UCSD-AML1 (cell line): ENCODE measurements at regions not wholly inside any gene's neighbourhood (a gene's known extent, or its start where the extent isn't known, plus 50 kb on each side); places are given as distances from the start of the nearest gene placed in this dataset.

Experiments used
- DNase-seq: peaks from one replicate; lab custom pipeline; 2025; ENCODE audit not compliant: unreplicated experiment; lab: John Stamatoyannopoulos, UW

DNA sequence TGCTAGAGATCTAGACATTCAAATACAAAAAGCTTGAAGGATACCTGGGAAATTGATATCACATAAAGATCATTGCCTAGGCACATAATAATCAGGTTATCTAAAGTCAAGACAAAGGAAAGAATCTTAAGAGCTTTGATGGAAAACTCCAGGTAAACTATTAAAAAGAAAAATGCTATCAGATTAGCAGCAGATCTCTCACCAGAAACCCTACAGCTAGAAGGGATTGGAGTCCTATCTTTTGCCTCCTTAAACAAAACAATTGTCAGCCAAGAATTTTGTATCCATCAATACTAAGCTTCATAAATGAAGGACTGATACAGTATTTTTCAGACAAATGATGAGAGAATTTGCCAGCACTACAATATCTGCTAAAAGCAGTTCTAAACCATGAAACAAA, 682.4 kb upstream of the ATXN8OS start:
- no peak for DNase-seq

DNA sequence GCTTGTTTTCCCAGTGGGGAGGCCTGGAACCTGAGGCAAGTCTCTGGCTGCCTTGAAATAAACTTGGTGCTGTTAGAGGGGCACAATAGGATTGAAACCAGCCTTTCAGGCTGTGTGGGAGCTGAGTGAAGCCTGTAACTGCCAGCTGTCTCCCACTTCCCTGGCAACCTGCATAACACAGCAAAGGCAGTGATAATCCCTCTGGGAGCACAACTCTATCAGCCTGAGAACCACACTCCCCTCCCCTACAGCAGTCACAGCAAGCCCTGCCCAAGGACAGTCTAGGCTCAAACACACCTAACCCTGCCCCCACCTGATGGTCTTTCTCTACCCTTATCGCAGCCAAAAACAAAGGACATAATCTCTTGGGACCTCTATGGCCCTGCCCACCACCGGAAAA, 683.8 kb upstream of the ATXN8OS start:
- DNase-seq, result no peak

DNA sequence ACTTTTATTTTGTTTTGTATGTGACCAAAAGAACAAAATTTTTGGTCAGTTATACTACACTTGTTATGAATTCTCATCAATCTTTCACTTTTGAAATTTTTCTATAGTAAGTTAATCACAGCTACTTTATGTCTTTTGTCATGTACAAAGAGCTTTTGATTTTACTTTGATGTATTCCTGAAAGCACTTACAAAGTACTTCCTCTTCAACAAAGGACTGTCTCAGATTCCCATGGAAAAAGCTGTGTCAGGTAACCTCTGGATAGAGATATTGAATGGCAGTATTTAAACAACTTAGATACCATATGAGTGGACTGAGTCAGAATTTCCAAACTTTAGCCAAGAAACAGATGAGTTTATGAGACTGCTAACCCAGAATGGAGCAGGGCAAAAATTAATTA, 689.3 kb upstream of the ATXN8OS start:
- no peak for DNase-seq

DNA sequence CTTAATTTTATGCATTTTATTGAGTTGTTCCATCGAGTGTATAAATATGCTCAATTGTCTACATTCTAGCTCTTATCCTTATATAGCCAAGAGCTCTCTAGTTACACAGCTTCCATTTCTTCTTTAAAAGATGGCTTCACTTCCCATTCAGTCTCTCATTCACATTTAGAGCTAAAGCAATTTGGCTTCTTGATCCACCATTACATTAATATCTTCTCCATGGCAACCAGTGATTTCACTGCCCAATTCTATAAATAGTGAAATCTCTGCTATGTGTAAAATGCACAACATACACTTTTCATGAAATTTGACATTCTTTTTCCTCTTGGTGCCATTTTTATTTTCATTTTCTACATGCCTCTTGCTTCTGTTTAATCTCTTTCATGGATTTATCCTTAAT, 696.9 kb upstream of the ATXN8OS start:
- DNase-seq, result no peak

DNA sequence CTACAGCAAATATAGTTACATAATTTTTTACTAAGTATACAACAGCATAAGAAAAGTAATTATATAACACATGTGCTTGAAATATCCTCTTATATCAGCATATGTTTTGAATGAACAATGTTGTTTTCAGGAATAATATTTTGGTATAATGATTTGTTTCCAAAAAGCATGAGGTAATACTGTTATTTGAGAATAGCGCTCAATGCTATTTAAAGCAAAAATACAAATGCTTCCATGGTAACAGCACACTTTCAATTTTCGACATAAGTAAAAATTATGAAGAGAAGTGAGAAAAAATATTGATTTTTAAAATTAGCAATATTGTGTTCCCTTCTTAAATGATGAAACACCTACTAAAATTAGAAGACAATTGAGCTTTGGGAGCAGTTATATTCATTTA, 715.9 kb upstream of the ATXN8OS start:
- DNase-seq, result no peak

DNA sequence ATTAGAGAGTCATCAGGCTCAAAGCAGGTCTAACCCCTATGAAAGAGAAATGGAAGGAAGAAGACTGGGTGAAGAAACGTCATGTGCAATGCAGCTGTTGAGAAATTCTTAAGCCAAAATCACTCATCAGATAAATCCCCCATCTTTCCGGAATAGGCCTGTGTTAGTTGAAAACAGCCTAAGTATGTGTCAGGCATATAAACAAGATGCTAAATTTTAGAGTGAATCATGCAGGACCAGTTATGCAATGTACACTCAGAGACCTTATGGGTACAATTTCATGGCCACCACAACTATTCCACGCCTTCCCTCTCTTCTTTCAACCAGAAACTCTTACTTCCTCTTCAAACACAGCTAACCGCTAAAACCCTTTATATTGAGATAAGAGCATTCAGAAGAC, 717.7 kb upstream of the ATXN8OS start:
- DNase-seq, result no peak

DNA sequence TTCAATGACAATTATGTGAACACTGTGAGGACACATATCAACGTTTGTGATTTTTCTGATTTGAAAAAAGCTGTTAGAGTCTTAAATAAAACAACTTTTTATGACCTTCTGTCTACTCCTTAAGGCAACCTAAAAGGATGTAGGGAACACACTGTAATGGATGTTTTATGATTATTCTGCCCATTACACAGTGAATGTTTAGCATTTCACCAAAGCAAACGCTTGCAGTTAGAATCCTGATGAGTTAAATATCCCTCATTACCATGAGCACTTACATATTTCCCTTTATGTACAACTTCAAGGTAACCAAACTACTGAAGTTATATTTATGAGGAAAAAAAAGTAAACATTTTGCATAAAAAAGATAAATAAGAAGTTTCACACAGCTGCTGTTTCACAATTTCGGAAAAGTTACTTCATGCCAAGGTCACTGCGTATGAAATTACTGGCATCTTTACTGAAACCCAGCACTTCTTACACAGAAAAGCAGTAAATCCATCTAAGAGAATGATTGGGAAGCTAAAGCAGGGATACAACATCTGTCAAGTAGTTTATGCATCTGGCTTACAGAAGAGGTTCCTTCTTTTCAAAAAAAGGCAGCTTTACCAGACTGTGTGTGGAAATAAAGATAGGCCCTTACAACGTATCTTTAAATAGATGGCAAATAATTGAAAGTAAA, 733.7 kb upstream of the ATXN8OS start:
- no peak for DNase-seq

DNA sequence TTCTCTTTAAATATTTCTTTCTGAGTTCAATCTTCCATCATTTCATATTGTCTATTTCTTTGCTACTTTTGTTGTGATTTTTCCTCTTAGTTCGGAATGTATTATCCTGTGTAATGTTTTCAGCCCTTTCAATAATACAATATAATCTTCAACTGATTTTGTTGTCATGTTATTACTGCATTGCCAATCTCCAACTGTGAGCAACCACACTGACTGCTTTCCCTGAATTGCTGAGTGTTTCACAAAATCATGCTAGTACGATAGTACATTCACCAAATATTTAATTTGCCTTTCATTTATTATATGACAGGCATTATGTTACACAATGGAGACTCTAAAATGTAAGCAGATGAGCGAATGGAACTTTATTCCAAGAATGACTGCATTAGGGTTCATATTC, 744.3 kb upstream of the ATXN8OS start:
- DNase-seq, result no peak

DNA sequence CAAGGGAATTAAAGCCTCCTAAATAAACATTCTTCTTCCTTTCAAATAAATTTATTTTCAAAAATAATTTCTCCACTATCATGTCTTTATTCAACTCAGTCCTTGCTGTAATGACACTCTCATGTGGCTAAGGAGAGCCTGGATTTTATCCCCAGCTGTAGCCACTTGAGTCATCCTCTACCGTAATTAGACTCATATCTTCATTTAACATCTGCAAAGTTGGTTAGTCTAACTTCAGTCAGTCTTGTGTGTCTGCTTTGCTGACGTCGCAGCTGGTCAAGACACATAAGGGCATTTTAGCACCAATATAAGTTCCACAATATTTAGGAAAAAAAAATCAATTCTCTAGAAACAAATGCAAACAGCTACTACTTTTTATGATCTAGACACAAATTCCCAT, 776.4 kb upstream of the ATXN8OS start:
- DNase-seq, result no peak

DNA sequence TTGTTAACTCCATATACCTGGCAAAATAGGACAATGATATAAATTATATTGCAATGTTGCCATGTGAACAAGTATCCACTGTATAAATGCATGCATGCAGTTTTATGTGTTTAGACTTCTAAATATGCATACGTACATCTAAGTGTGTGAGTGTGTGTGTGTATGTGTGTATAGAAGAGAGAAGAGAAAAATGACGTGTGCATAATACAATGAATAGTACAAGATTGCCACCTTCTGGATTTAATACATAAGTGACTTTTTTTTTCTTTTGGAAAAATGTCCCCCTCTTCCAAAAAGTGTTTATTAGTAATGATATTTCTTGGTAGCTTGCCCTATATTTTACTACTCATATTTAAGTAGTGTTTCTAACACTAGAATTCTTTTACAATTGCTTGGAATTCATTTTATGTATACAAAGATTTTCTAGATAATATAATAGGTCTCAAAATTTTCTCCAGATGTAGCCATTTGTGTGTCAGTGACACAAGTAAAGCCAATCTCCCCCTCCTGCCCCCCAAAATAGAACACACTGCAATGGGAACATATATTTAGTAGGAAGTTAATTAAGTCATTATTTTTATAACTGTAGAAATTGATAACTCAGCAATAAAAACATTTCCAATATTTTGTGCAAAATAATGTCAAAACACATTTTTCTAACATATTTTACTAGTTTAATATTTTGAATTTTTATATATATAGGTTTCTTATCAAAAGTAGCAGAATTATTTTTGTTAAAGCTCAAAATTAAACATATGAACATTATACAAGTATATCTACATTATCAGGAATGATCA, 783.3 kb upstream of the ATXN8OS start:
- DNase-seq, result no peak

DNA sequence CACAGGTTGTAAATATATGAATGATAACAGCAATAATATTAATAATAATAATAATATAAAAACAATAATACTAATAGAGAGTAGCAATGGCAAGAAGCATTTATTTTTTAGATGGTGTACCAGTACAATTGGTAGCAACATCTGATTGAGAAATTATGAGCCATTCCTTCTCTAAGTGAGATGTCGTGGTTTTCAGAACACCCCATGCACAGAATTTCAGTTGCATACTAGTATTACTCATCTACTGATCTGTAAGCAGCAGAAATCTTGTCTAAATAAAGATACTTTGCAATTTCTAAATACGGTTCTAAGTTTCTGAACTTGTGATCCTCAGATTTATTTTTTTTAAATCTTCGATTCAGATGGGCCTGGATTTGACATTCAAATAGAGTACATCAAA, 788.0 kb upstream of the ATXN8OS start:
- DNase-seq, result no peak

DNA sequence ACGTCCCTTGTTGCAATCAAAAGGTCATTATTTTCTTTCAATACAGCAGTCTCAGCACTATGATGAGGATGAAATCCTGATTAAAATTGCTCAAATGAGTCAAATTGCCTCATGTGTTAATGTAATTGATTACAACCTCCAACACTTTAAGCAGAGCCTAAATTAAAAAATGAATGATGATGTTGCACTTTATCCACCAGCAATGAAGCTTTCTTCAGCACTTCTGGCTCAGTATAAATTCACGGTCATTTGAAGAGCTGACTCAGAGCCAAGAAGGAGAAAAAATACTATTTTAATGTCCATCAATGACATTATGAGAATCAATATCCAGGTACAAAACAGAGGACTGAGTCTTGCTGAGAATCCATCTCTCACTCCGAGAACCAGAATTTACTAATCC, 792.6 kb upstream of the ATXN8OS start:
- DNase-seq, result no peak

DNA sequence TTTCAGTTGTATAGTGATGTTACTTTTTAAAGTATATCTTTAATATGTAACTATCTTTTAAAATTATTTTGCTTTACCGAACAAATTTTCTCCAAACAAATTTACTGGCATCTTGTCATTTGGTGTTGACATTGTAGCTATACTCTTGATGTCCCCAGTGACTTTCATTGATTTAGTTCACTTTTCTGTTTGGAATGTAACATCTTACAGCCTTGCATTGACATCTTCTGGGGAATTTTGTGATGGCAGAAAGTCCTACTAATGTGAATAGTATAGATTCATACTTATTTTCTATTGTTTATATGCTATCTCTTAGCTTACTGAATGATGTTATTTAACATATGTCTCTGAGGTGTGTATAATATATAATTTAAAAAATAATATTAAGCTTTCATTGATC, 800.9 kb upstream of the ATXN8OS start:
- DNase-seq, result no peak

DNA sequence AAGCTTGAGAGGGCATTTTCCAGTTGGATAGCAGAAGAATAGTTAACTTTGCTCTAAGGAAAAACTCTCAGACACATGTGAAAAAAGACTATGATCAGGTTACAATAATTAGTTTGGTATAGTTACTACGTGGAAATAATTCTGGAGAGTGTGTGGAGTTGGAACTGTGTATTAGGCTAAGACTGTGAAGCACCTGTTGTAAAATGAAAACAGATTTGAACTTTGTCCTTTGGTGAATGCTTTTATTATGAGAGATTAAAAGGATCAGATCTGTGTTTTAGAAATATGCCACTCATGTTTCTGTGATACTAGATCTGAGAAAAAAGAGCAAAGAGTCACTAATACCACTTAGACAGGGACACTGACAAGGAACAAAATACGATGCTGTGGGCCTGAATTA, 807.5 kb upstream of the ATXN8OS start:
- no peak for DNase-seq

DNA sequence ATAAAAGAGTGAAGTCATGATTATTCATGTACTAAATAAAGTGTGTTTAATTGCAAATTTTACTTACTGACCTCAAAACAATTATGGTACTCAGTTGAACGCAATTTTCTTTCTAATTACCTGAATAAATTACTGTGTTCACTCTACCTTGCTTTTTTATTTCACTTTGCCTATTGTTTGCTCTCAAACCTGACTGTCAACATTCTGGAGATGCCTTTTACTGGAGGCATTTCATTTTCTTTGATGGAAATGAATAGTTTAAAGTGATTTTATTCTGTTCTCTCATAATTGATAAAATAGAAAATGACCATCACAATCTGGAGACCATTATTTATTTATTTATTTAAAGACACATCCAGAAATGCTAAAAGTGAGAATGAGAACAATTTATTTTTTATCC, 811.5 kb upstream of the ATXN8OS start:
- no peak for DNase-seq

DNA sequence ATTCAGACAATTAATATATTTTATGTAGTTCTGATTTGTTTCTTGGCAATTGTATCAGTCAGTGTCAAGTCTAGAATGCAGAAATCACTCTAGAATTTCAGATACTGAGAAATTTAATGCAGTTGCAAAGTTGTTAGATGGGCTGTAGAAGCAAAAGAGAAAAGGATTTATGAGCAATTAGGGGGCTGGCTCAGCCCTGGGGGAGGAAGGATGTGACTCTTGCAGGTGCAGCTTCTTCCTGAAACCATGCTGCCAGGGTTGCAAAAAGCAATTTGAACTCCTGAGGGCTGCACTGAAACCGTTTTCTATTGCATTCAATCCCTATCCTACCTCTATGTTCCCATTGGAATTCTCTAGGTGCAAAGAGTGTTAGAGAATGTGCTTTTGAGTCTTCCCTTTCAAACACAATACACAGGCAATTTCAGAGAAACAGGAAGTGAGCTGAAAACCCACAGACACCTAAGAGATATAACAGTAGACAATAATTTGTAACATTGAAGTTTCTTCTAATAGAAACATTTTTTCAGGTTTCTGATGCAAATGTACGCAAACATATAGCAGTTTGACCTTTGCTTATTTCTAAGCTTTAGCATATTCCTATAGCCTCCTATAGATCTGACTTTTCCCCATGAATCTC, 814.7 kb upstream of the ATXN8OS start:
- no peak for DNase-seq

DNA sequence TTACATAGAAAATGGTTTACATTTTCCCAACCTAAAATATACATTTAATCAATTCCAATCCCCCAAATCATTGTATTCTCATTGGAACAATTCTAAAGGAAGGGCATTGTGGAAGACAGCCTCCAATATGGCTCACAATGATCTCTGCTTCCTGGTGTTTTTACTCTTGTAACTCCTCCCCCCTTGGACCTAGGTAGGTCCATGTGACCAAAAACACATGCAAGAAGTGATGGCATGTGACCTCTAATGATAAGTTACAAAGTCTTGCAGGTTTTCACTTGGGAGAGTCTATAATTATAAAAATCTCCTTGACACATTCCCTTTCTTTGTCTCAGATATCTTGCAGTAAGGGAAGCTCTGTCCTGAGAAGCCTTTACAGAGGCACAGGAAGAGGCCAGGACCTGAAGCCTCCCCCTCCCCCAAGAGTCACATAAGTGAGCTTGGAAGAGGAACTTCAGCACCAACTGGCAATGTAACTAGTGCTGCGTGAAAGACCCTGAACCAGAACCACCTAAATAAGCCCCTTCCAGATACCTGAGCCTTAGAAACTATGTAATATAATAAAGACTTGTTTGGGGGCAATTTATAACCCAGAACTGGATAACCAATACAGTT, 816.2 kb upstream of the ATXN8OS start:
- DNase-seq, result peak; percentile 3

DNA sequence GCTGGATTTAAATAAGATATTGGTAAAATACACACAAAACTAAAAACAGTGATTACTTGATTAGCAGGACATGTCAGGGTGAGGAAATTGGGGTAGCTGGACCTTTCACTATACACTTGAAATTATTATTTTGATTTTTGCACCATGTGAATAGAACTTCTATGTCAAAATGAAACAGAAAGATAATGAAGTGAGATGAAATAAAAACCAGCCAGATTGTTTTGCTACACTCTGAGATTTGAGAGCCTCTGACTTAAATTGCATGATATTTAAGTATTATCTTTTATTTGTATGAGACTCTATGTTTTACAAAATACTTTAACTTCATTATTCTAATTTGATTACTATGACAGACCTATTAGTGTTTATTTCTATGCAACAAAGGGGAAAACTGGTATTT, 819.6 kb upstream of the ATXN8OS start:
- no peak for DNase-seq

DNA sequence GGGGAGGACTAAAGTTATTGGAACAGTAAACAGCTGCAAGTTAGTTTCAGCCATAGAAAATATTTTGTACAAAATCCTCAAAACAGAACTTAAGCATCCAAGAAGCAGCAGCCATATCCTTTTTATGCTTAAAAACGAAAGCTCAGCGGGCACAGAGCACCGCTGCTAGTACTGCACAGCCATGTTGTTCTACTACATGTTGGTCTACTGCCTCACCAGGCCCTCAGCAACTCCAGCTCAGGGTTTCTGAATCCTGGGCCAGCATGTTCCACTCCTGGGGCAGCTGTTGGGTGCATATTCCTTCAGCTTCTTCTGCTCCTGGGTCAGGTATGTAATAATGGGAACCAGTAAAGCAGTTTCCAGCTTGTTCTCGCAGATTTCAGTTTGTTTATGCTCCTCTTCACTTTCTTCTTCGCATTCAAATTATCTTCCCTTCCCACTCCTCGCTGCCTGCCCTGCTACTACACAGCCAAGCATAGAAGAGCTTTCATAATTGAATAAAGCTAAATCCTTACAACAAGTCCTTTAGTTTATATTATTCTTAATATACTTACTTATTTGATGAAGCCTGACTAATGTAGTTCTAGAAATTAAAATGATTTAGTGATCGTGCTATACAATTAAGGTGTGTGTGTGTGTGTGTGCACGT, 820.5 kb upstream of the ATXN8OS start:
- no peak for DNase-seq

DNA sequence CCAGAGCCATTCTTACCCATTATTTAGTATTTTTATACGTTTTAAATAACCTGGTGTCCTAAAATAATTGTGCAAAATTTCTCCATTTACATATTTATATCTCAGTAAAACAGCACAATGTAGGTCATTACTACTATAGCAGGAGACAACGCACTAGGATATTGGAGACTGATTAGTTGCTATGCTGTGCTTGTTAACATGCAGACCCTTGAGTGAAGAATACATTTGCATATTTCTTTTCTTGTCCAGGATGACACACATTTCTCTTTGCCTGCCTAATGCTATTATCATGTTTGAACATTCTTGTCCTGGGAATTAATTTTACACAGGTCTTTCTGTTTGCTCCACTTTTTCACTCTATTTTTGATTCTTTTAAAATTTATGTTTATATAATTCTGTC, 823.8 kb upstream of the ATXN8OS start:
- DNase-seq, result no peak

DNA sequence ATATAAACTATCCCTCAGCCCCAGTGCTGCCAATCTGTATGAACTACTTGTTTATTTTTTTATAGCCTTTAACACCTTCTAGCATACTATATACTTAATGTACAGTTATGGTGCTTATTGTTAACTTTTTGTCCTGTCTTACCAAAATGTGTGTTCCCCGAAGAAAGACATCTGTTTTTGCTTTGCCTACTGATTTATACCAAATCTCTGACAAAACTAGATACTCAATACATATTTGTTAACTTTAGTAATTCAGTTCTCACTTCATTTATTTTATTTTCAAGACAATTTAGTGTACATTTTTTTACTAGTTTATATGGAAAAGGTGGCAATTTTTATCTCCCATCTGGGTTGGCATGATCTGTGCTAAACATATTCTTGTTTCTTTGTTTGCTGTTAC, 824.3 kb upstream of the ATXN8OS start:
- no peak for DNase-seq
